Panc1 (cell line): ENCODE measurements at regions not wholly inside any gene's neighbourhood (a gene's known extent, or its start where the extent isn't known, plus 50 kb on each side); places are given as distances from the start of the nearest gene placed in this dataset.

Experiments used
- POLR2AphosphoS5 ChIP-seq: IDR thresholded peaks from 2 replicates; pipeline ENCODE4 v1.6.1; 2012; ENCODE audit warnings: mild to moderate bottlenecking, low read depth, low read length, moderate library complexity
- REST ChIP-seq, 2 experiments: IDR thresholded peaks; 2 replicates each; pipeline ENCODE4 v1.6.1; 2011 to 2012; ENCODE audit warnings: low read depth in 2 of 2, control low read depth in 1 of 2, low read length in 1 of 2, mild to moderate bottlenecking in 1 of 2, moderate library complexity in 1 of 2; ENCODE audit not compliant: insufficient read depth in 1 of 2
- SIN3A ChIP-seq: IDR thresholded peaks from 2 replicates; pipeline ENCODE4 v1.6.1; 2012; ENCODE audit warnings: low read depth, mild to moderate bottlenecking, low read length, moderate library complexity, borderline replicate concordance; ENCODE audit not compliant: insufficient read depth
- TCF7L2 ChIP-seq: IDR thresholded peaks from 2 replicates; pipeline ENCODE4 v1.6.1; 2011; ENCODE audit warnings: mild to moderate bottlenecking, low read depth, low read length, inconsistent platforms
- TF ChIP-seq, protein P1 (sequence below): fragments of 450-650 bp; IDR thresholded peaks from 2 replicates; pipeline ENCODE4 v1.5.1; 2017; ENCODE audit warnings: mild to moderate bottlenecking

DNA sequence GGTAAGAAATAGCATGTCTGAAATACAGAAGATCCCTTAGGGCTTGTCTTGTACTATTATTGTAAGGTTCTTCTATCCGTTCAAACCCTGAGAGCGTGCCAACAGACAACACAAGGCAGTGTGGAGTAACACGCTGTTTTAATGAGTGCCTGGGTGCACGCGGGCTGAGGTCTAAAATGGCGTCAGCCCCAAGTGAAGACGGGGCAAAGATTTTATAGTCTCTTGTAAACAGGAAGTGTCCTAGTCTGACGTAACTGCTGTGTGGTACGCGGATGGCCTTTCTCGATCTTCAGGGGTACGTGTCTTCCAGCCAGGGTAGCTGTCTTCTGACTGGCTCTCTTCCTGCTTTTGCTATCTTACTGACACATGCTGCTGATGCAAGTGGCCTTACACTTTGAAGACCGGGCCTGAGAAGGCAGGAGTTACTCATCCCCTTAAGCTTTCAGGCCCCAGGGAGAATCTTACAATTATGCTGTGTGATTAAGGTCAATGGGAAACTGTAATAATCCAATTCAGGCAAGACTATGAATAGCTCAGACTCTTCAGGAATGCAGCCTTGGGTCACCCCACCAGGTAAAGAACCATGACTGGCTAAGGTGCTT lies 1812.0 kb upstream of the CDH9 start:
- TF ChIP-seq TCF7L2: no peak
- TF ChIP-seq, protein P1, sequence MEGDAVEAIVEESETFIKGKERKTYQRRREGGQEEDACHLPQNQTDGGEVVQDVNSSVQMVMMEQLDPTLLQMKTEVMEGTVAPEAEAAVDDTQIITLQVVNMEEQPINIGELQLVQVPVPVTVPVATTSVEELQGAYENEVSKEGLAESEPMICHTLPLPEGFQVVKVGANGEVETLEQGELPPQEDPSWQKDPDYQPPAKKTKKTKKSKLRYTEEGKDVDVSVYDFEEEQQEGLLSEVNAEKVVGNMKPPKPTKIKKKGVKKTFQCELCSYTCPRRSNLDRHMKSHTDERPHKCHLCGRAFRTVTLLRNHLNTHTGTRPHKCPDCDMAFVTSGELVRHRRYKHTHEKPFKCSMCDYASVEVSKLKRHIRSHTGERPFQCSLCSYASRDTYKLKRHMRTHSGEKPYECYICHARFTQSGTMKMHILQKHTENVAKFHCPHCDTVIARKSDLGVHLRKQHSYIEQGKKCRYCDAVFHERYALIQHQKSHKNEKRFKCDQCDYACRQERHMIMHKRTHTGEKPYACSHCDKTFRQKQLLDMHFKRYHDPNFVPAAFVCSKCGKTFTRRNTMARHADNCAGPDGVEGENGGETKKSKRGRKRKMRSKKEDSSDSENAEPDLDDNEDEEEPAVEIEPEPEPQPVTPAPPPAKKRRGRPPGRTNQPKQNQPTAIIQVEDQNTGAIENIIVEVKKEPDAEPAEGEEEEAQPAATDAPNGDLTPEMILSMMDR: no peak
- no peak for TF ChIP-seq POLR2AphosphoS5
- no peak for TF ChIP-seq REST (IDR thresholded peaks at IDR 0.05; ENCODE audit: insufficient read depth in 1 of 2, low read depth in 2 of 2, low read length in 1 of 2)
- TF ChIP-seq SIN3A: no peak
